Esophagus (tissue), 2 donors: ENCODE measurements at regions not wholly inside any gene's neighbourhood (a gene's known extent, or its start where the extent isn't known, plus 50 kb on each side); places are given as distances from the start of the nearest gene placed in this dataset.

ENCODE experiments used
- H3K27ac ChIP-seq, 2 donors: one replicate each; pipeline ENCODE4 v1.5.1; 2013; ENCODE audit warnings: low read depth in 2 of 2, mild to moderate bottlenecking in 2 of 2, inconsistent platforms in 1 of 2, low read length in 1 of 2, moderate library complexity in 1 of 2
- H3K27me3 ChIP-seq, 2 donors: one replicate each; pipeline ENCODE4 v1.6.1; 2013; ENCODE audit warnings: low read length in 2 of 2, control low read depth in 1 of 2, mild to moderate bottlenecking in 1 of 2; ENCODE audit not compliant: insufficient read depth in 2 of 2, control insufficient read depth in 1 of 2
- H3K36me3 ChIP-seq, 2 donors: one replicate each; pipeline ENCODE4 v1.6.1; 2013; ENCODE audit warnings: low read length in 1 of 2; ENCODE audit not compliant: control insufficient read depth in 2 of 2, insufficient read depth in 2 of 2
- H3K4me1 ChIP-seq, 2 donors: one replicate each; pipeline ENCODE4 v1.6.1; 2013; ENCODE audit warnings: low read length in 1 of 2; ENCODE audit not compliant: control insufficient read depth in 2 of 2, insufficient read depth in 2 of 2
- H3K4me3 ChIP-seq, 2 donors: one replicate each; pipeline ENCODE4 v1.5.1; 2013; ENCODE audit warnings: low read length in 2 of 2, mild to moderate bottlenecking in 2 of 2, low read depth in 1 of 2, moderate library complexity in 1 of 2
- H3K9me3 ChIP-seq, 2 donors: one replicate each; pipeline ENCODE4 v1.6.1; 2013; ENCODE audit warnings: mild to moderate bottlenecking in 2 of 2, low read depth in 1 of 2, low read length in 1 of 2, moderate library complexity in 1 of 2; ENCODE audit not compliant: control insufficient read depth in 2 of 2, insufficient read depth in 1 of 2
- WGBS, 2 donors: extraction: QIAGEN DNeasy Blood & Tissue Kit; methylation state at CpG; one replicate each; pipeline ENCODE4 v1.1.7; 2013; 5-methylcytosine and 5-hydroxymethylcytosine counted together
- donor health status: healthy with polysubstance abuse.
- donor health status: Bipolar disorder and iron deficiency.

DNA sequence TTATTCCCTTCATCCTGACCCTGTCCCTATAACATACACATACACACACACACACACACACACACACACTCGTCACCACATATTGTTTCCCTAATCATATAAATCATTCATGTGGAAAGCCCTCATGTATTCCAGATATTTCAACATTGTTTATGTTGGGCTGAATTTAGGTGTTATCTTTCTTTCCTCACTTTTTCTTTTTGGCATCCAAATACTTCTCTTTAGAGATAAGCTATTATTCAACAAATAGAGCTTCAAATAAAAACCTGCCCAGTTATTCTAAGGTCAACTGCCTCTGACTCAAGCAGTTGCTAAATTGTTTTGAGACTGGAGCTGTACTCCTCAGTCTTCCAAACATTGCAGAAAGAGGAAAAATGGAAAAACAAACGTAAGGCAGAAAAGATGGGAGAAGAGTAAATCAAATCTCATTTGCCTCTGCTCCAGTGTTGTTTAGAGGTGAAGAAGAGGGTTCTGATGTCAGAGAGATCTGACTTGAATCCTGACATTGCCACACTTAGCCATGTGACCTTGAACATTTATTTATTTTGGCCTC, 215.7 kb downstream of the GAS1 start:
- Histone ChIP-seq H3K36me3 (no peaks in the 10 kb centered on the region), H3K27ac (no peak overlapping the region), H3K4me1 (peaks cover 0 to 3% of the 10 kb centered on the region in 2 donors), H3K4me3 (no peak overlapping the region), H3K27me3 (no peaks in the 10 kb centered on the region), H3K9me3 (no peaks in the 10 kb centered on the region)
- 25 to 43% methylated on average over 2 of the region's 2 CpGs for WGBS, 2 donors

DNA sequence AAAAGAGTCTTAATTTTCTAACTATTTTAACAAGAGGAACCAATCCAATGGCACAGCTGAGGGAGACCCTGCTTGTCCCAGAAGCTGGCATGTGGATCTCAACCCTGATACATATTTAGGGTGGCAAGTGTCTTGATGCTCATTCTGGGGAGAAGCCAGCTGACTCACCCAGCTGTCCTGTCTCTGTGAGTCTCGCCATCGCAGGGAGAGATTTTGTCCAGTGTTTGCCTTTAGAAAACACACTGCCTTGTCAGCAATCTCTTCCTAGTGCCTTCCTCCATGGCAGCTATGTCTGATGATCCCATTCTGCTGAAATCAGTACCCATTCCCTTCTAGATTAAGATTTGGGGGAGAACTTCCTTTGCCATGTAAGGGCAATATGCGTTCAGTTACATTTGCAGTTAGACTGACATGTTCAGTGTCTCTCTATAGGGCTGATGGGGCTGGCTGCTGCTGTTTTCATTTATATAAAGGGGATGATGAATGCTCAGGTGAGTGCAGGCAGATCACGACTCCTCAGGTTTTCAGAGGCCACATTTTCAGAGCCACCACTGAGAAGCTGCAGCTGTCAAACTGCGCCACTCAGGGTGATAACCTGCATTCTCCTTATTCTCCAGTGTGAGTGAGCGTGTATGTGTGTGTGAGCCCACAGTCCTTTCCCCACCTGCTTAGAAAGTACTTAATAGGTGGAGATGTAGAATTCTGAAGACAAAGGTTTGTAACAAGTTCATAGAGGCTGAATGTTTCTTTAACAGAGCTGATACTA, 217.0 kb downstream of the GAS1 start:
- Histone ChIP-seq H3K27me3 (no peaks in the 10 kb centered on the region), H3K9me3 (no peaks in the 10 kb centered on the region), H3K27ac (no peak overlapping the region), H3K4me1 (peaks cover 0 to 3% of the 10 kb centered on the region in 2 donors), H3K36me3 (no peaks in the 10 kb centered on the region), H3K4me3 (no peak overlapping the region)
- 68 to 74% methylated on average over 6 of the region's 6 CpGs for WGBS, 2 donors

DNA sequence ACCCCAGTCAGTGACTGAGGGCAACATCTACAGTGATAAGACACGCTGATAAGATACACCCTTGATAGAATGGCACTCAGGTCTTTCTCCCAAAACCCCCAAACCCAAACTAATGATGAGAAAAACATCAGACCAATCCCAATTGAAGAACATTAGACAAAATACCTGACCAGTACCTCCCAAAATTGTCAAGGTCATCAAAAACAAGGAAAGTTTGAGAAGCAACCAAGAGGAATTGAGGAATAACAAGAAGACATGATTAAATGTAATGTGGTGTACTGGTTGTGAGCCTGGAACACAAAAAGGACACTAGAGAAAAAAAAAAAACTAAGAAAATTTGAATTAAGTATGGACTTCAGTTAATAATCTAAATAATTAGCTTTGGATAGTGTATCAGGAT, 222.8 kb downstream of the GAS1 start:
- Histone ChIP-seq H3K27me3 (no peaks in the 10 kb centered on the region), H3K36me3 (no peaks in the 10 kb centered on the region), H3K9me3 (no peaks in the 10 kb centered on the region), H3K4me1 (peaks cover 0 to 4% of the 10 kb centered on the region in 2 donors), H3K27ac (no peak overlapping the region), H3K4me3 (no peak overlapping the region)
- WGBS, 2 donors: 95% methylated on average over 1 of the region's 1 CpG

DNA sequence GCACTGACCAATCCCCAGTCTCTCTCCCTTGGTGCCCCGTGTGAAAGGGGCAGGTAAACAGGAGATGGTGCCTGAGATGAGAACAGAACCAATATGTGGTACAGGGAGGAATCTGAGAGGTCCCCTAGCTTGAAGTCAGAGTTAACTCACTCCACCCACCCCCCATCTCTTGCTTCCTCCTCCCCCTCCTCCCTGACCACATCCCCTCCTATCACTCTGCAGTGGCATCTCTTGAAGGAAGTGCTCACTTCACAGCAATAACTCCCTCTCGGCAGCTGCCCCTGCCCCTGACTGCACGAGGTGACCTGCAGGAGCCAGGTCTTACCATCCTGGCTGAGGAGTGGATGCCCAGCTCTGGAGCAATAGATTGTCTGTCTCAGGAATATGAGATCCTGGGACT, 224.0 kb downstream of the GAS1 start:
- Histone ChIP-seq H3K36me3 (no peaks in the 10 kb centered on the region), H3K4me3 (no peak overlapping the region), H3K27ac (no peak overlapping the region), H3K9me3 (no peaks in the 10 kb centered on the region), H3K4me1 (peaks cover 0 to 4% of the 10 kb centered on the region in 2 donors), H3K27me3 (no peaks in the 10 kb centered on the region)
- WGBS, 2 donors: 67 to 68% methylated on average over 3 of the region's 3 CpGs

DNA sequence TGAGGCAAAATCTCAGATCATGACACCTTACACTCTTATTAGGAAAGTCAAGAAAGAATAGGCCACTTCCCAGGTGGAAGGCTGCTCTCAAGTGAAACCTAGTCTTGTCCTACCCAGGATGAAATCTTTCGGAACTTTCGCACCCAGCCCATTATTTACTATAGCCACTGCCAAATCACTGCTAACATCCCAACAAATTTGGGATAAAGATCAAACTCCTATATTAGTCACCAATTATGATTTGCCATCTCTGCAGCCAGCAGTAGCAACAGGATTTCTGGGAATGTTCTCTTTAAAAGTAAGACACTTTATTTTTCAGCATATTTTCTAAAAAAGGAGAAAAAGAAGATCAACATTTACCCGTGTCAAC, 224.6 kb downstream of the GAS1 start:
- Histone ChIP-seq H3K9me3 (no peaks in the 10 kb centered on the region), H3K4me1 (peaks cover 0 to 4% of the 10 kb centered on the region in 2 donors), H3K36me3 (no peaks in the 10 kb centered on the region), H3K27me3 (no peaks in the 10 kb centered on the region), H3K4me3 (no peak overlapping the region), H3K27ac (no peak overlapping the region)
- WGBS, 2 donors: 68 to 75% methylated on average over 3 of the region's 3 CpGs

DNA sequence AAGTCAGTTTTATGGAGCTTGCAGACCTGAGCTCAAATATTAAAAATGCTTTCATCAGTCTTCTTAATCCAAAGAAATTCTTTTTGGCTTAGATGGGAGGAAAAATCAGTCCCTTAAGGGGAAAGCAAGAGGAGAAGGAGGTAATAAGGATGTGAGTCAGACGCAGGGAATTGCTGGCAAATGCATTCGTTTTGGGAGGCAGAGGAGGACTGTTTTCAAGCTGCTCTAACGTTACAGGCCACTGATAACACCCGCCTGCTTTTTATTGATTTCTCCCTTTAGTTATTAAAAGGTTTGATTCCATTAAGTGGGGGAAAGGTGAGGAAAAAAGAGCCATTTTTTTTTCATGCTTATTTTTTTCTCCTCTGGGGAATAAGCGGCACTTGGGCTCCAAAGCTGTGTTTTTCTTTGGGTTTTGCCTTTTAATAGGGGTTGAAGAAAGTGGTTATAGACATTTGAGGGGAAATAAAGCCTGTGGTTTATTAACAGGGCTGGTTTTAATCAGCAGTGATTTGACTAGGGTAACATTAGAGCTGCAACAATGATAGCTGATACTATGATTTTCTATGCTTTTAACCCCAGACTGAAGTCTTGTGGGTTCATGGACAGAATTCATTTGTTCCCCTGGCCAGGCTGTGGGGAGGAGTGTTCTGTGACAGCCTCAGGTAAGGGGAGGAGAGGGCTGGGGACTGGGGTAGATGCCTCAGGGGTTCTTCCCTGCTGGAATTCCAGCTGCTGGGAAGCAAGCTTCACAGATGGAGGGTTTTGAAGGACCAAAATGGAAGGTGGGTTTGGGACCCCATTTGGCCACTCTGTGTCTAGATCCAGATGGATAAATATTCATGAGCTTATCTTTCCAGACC, 225.2 kb downstream of the GAS1 start:
- no peaks in the 10 kb centered on the region for H3K36me3 ChIP-seq
- H3K27me3 ChIP-seq: no peaks in the 10 kb centered on the region
- no peak overlapping the region for H3K27ac ChIP-seq
- H3K9me3 ChIP-seq: no peaks in the 10 kb centered on the region
- WGBS, 2 donors: 25 to 30% methylated on average over 5 of the region's 5 CpGs
- H3K4me1 ChIP-seq: peaks cover 0 to 4% of the 10 kb centered on the region in 2 donors
- H3K4me3 ChIP-seq: no peak overlapping the region

DNA sequence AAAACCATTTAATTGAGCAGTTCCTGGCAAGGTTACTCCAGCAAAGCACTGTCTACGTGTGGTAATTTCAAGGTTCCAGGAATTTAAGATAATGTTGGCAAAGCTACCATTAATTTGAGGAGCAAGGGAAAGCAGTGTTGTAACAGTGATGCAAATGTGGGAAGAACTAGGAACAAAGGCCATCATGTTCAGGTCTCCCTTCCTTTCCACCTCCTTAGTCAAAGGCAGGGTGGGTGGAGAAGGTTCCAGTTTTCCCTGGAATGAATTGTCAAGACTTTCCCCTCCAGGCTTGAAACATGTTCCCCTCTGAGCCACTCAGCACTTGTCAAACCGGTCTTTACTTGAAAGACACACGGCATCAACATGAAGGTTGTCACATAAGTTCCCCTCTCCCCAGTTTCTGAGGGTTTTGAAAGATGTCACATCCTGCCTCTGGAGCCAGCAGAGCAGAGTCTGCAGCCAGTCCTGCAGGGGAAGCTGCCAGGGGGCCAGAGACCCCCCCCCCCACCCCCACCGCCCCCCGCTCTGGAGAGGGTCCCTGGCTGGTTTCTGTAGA, 226.0 kb downstream of the GAS1 start:
- peaks cover 0 to 4% of the 10 kb centered on the region in 2 donors for H3K4me1 ChIP-seq
- WGBS, 2 donors: 15 to 20% methylated on average over 5 of the region's 5 CpGs
- no peaks in the 10 kb centered on the region for H3K27me3 ChIP-seq
- H3K27ac ChIP-seq: no peak overlapping the region
- no peak overlapping the region for H3K4me3 ChIP-seq
- no peaks in the 10 kb centered on the region for H3K9me3 ChIP-seq
- no peaks in the 10 kb centered on the region for H3K36me3 ChIP-seq

DNA sequence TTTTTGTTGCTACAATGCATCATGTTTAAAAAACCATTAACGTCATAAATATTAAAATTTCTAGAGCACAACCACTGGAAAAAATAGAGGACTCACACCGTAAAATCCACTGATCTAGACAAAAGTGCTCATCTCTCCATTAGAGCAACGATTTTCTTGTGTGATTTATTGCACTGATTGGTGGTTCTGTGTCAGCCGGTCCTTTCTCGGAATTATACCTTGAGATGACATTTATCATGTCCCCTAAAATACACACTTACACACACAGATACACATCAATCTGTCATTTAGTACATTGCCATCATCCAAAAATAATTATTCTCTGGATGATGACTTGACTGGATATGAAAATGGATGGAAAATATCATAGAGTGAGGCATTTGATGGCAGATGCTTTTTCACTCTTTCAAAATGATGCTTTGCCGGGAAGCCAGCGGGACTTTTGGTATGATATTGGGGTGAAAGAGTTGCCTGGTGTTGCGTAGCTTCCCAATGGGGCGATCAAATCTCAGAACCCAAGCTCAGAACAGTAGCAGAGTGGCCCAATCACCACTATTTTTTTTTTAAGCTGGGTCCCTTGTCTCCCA, 226.6 kb downstream of the GAS1 start:
- H3K27me3 ChIP-seq: no peaks in the 10 kb centered on the region
- peaks cover 0 to 4% of the 10 kb centered on the region in 2 donors for H3K4me1 ChIP-seq
- no peak overlapping the region for H3K4me3 ChIP-seq
- 95% methylated on average over 9 of the region's 9 CpGs for WGBS, 2 donors
- H3K36me3 ChIP-seq: no peaks in the 10 kb centered on the region
- H3K9me3 ChIP-seq: no peaks in the 10 kb centered on the region
- no peak overlapping the region for H3K27ac ChIP-seq

DNA sequence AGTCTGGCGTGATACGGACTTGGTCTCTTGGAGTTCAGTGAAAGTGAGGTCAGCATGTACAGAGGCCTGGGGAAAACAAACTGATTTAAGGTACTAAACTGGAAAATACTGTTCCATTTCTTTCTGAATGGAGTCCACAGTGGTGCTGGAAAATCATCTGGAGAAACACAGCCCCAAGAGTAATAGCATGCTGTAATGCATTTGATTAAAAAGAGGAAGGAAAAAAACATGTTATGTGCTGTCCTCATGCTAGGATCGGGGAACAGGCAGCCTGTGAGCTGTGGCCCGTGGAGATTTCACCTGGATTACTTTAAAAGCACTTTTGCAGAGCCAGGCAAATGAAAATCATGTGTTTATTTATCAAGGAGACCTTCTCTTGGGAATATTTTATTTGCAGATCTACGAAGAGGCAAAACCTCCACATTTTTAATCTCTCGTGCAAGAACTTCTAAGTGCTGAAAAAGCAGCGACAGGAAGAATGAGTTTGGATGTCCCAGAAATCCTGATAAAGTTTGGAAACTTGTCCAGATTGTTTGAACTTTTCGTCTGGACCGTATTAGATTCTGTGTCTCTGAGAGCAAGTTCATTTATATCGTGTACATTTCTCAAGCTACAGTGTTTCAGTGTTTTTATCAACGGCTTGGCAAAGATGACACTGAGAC, 228.8 kb downstream of the GAS1 start:
- no peak overlapping the region for H3K4me3 ChIP-seq
- no peak overlapping the region for H3K27ac ChIP-seq
- no peaks in the 10 kb centered on the region for H3K9me3 ChIP-seq
- H3K4me1 ChIP-seq: peaks cover 0 to 4% of the 10 kb centered on the region in 2 donors
- no peaks in the 10 kb centered on the region for H3K36me3 ChIP-seq
- H3K27me3 ChIP-seq: no peaks in the 10 kb centered on the region
- WGBS, 2 donors: 70% methylated on average over 11 of the region's 11 CpGs
